GM21526 (cell line): ENCODE measurements at regions not wholly inside any gene's neighbourhood (a gene's known extent, or its start where the extent isn't known, plus 50 kb on each side); places are given as distances from the start of the nearest gene placed in this dataset.
"Not testable (repeated sequence)": the region's sequence is repeated elsewhere in the genome, so short reads cannot be mapped to it uniquely, and the experiment has no call there.

Experiments
- ATAC-seq: cut with Tn5 transposase; IDR thresholded peaks from one replicate; pipeline ENCODE4 v1.9.1; 2021; ENCODE audit warnings: moderate library complexity; ENCODE audit not compliant: unreplicated experiment, low FRiP score

- ATAC-seq: no peak
Measured at GRCh38 chr2:159880729-159881128, 82.7 kb upstream of the CD302 start.

- peak; percentile 68 for ATAC-seq
Measured at GRCh38 chr2:159879051-159879604, 81.1 kb upstream of the CD302 start.

DNA sequence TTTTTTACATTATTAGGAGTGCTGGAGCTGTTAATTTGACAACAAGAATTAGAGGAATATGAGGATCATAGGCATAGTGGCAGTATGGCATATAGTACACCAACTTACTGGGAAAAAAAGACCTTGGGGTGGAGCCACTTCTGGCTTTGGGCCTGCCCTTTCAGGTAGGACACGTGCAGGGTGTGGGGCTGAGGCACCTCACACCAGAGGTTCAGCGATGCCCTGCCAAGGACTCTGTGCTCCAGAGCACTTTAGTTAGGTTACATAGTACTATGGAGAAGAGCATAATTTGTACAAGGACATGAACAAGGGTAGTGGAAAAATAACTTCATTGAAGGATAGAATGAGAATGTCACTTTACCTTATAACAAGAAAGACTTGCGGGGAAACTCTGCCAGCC, 77.1 kb upstream of the CD302 start:
- ATAC-seq: no peak

DNA sequence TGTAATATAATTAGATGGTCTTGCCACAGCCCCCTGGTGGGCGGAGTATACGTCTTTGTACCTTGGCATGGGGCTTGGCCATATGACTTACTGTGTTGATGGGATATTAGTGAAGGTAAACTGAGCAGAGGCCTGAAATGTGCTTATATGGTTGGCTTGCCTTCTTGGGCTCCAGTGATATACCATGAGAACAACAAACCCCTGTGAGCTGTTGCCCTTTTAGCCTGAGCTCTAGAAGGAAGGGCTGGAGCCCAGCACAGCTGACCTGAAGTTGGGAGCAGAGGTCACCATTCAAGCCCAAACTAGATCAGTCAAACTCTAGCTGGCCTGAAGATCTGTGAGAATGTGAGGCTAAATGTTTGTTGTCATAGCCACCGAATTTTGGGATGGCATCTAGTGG, 75.2 kb upstream of the CD302 start:
- no peak for ATAC-seq

- ATAC-seq: no peak
Measured at GRCh38 chr2:159872353-159872752, 74.3 kb upstream of the CD302 start.

GRCh38 chr2:159868598-159869159, 70.7 kb upstream of the CD302 start:
- ATAC-seq: not testable (repeated sequence)

DNA sequence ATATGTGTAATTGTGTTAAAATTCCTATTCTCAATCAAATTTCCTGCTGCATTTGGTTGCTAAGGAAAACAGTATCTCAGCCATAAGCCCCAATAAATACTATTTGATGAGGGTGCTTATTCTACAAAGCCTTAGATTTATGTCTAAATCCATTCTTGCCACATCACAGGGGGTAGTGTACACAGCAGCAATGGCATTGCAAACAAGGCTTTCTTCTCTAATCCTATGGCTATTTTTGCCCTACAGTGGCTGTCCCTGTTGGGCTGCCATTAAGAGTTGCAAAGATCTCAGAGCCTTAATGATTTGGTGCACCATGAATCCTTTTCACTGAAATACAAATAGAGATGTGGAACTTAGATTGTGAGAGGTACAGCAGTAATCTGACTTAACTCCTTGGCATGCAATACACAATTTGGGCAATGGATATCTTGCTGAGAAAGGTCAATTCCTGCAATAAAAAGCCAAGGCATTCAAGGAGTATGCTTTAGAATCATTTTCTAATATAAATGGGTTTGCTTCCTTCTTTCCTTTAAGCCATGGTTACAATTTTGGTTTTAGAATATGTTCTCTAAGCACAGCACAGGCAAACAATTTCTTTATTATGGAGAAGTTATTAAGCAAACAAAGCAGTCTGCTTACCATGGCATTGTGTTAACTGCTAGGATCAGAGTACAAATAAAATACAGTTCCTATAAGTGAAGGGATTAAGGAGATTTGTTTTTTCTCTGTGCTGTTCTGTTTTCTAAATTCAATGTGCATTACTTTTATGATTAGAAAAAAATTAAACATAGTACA, 69.8 kb upstream of the CD302 start:
- no peak for ATAC-seq

DNA sequence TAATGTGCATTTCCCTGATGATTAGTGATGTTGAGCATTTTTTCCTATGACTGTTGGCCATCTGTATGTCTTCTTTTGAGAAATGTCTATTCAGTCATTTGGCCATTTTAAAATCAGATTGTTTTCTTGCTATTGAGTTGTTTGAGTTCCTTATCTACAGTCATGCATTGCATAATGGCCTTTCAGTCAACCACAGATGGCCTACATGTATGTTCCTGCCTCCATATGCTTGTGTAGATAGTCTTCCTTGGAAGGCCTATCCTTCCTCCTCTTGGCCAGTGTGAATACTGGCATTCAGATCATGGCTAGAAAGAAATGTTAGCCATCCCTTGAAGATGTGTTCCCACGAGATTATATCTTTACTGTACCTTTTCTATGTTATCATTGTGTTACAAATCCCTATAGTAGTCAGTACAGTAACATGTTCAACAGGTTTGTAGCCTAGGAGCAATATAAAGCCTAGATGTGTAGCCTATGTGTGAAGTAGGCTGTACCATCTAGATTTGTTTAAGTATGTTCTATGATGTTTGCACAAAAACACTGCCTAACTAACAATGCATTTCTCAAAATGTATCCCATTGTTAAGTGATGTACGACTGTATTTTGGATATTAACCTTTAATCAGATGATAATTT, 65.6 kb upstream of the CD302 start:
- no peak for ATAC-seq

GRCh38 chr2:159860581-159861310, 62.7 kb upstream of the CD302 start:
- ATAC-seq: no peak

DNA sequence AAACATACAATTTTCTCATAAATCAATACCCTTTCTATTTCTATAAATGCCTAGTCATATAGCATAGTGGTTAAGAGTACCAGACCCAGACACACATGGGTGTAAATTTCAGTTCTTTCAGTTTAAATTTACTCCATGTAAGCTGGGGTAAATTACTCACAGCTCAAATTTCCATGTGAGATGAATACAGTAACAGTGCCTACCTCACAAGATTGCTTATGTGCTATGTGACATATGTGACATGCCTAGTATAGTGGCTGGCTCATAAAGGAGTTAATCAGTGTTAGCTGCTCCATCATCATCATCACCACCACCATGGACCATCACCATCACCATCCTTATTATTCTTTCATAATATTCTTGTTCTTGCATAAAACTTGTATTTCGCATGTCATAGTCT, 61.6 kb upstream of the CD302 start:
- ATAC-seq: no peak

- no peak for ATAC-seq
Measured at GRCh38 chr2:159856760-159857159, 58.8 kb upstream of the CD302 start.

GRCh38 chr2:159855557-159856061, 57.6 kb upstream of the CD302 start:
- no peak for ATAC-seq

DNA sequence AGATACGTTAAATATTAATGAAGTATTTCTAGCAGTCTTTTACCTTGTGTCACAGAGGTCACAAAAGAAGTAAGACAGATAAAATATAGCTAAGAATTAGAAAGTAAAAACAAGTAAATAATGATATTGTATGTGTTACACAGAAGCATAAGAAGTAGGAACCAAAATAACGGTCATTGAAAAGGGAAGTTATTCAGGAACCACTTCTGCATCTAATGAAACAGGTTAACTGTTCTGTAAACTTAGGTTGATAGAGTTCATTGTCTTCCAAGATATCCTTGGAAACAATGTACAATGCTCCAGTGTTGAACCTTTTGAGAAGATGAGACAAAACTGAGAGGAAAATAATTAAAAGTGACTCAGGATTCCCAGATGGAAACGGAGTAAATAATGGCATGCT, 57.1 kb upstream of the CD302 start:
- ATAC-seq: no peak

DNA sequence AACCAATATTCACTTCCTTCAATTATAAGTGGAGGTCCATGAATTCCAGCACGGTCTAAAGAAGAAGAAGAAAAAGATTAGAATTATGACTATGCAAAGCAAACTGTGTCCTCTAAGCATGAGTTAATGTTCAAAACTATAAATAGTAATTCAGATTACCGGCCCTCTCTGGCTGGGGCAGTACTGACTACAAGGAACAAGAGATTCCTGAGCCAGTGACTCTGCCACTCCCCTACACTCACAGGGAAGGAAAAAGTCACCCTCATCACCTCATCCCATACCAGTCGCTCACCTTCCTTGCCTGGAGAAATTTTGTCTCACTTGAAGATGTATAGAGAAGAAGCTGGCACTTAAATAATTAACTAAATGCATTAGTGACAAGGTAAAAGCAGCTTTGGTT, 56.5 kb upstream of the CD302 start:
- no peak for ATAC-seq

DNA sequence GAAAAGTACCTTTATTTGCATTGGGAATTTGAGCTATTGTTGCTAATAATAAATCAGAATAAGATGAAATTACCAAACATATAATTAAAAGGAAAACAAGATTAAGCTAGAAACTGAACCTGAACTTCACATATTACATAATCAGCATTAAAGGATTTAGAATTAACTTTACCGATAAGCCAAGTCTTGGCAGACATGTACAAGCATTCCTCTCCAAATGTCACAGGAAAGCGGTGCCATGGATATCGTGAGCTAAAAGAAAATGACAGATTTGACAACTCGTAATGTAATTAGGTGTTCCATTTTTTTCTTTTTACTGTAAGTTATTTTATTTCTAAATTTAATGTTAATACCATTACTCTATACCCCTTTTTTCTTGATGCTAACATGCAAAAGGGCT, 55.1 kb upstream of the CD302 start:
- ATAC-seq: no peak

- no peak for ATAC-seq
Measured at GRCh38 chr2:159851941-159852340, 53.9 kb upstream of the CD302 start.

DNA sequence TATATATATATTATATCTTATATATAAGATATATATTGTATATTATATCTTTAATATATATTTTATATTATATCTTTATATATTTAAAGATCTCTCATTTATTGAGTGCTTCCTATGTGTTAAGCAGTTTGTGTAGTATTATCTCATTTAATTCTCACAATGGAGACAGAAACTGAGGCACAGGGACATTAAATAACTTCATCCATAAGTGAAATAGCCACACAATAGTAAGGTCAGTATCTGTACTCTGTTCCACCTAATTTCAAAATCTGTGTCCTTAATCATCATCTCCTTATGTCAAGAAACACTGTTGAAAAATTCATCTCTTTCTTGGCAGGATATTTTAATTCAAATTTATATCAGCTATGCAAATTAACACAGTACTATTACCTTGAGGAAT, 52.8 kb upstream of the CD302 start:
- ATAC-seq: no peak

- no peak for ATAC-seq
Measured at GRCh38 chr2:159849160-159849813, 51.3 kb upstream of the CD302 start.
